ENCODE measurements at regions not wholly inside any gene's neighbourhood (a gene's known extent, or its start where the extent isn't known, plus 50 kb on each side); places are given as distances from the start of the nearest gene placed in this dataset.

GRCh38 chr5:102138243-102138653, 157.8 kb downstream of the SLCO4C1 start:
- Histone ChIP-seq H3K4me3 (ENCODE audit: low read length) (no peak overlapping the region), H3K27ac (ENCODE audit: low read length) (no peak overlapping the region), H3F3A (ENCODE audit: insufficient read depth, low read length) (no peaks in the 10 kb centered on the region), H3K27me3 (replicated peaks; ENCODE audit: insufficient read depth, low read length) (no peaks in the 10 kb centered on the region), H3K36me3 (replicated peaks; ENCODE audit: insufficient read depth, low read length) (no peaks in the 10 kb centered on the region), H3K9me3 (replicated peaks; ENCODE audit: insufficient read depth, low read length) (no peaks in the 10 kb centered on the region), H3K9me2 (replicated peaks; ENCODE audit: insufficient read depth, low read length) (no peaks in the 10 kb centered on the region), H3K4me1 (ENCODE audit: low read length) (no peaks in the 10 kb centered on the region), H3K79me2 (ENCODE audit: low read length) (no peaks in the 10 kb centered on the region), H3K9ac (ENCODE audit: low read length) (no peak overlapping the region), H4K20me1 (ENCODE audit: insufficient read depth, low read length) (no peaks in the 10 kb centered on the region), H2AFZ (ENCODE audit: low read length) (no peak overlapping the region), H3K4me2 (ENCODE audit: low read depth, low read length) (no peak overlapping the region)
- no peak for DNase-seq
- no peak for TF ChIP-seq CTCF (IDR thresholded peaks at IDR 0.05; ENCODE audit: low read length)

GRCh38 chr5:102130890-102131289, 165.2 kb downstream of the SLCO4C1 start:
- Histone ChIP-seq H3K9me3 (replicated peaks; ENCODE audit: insufficient read depth, low read length) (no peaks in the 10 kb centered on the region), H3K9me2 (replicated peaks; ENCODE audit: insufficient read depth, low read length) (no peaks in the 10 kb centered on the region), H2AFZ (ENCODE audit: low read length) (no peak overlapping the region), H3K27me3 (replicated peaks; ENCODE audit: insufficient read depth, low read length) (no peaks in the 10 kb centered on the region), H3K4me2 (ENCODE audit: low read depth, low read length) (no peak overlapping the region), H3K9ac (ENCODE audit: low read length) (no peak overlapping the region), H3K79me2 (ENCODE audit: low read length) (no peaks in the 10 kb centered on the region), H3K36me3 (replicated peaks; ENCODE audit: insufficient read depth, low read length) (no peaks in the 10 kb centered on the region), H4K20me1 (ENCODE audit: insufficient read depth, low read length) (no peaks in the 10 kb centered on the region), H3K27ac (ENCODE audit: low read length) (no peak overlapping the region), H3K4me3 (ENCODE audit: low read length) (no peak overlapping the region), H3F3A (ENCODE audit: insufficient read depth, low read length) (no peaks in the 10 kb centered on the region), H3K4me1 (ENCODE audit: low read length) (no peaks in the 10 kb centered on the region)
- DNase-seq = no peak
- no peak for TF ChIP-seq CTCF (IDR thresholded peaks at IDR 0.05; ENCODE audit: low read length)
- no peak for TF ChIP-seq EZH2 (optimal IDR thresholded peaks at IDR 0.05; ENCODE audit: low read depth, low read length)
- no peak for TF ChIP-seq EZH2phosphoT487 (IDR thresholded peaks at IDR 0.05; ENCODE audit: low read length)

- H3K9me3 ChIP-seq (replicated peaks; ENCODE audit: insufficient read depth, low read length) = no peaks in the 10 kb centered on the region
- no peak overlapping the region for H3K4me2 ChIP-seq (ENCODE audit: low read depth, low read length)
- H4K20me1 ChIP-seq (ENCODE audit: insufficient read depth, low read length) = no peaks in the 10 kb centered on the region
- H3F3A ChIP-seq (ENCODE audit: insufficient read depth, low read length) = no peaks in the 10 kb centered on the region
- H3K36me3 ChIP-seq (replicated peaks; ENCODE audit: insufficient read depth, low read length) = no peaks in the 10 kb centered on the region
- no peaks in the 10 kb centered on the region for H3K4me1 ChIP-seq (ENCODE audit: low read length)
- no peak overlapping the region for H3K27ac ChIP-seq (ENCODE audit: low read length)
- no peak overlapping the region for H3K9ac ChIP-seq (ENCODE audit: low read length)
- no peak overlapping the region for H2AFZ ChIP-seq (ENCODE audit: low read length)
- H3K79me2 ChIP-seq (ENCODE audit: low read length) = no peaks in the 10 kb centered on the region
- H3K27me3 ChIP-seq (replicated peaks; ENCODE audit: insufficient read depth, low read length) = no peaks in the 10 kb centered on the region
- TF ChIP-seq EZH2phosphoT487 (IDR thresholded peaks at IDR 0.05; ENCODE audit: low read length) = no peak
- TF ChIP-seq EZH2 (optimal IDR thresholded peaks at IDR 0.05; ENCODE audit: low read depth, low read length) = no peak
- no peak for TF ChIP-seq CTCF (IDR thresholded peaks at IDR 0.05; ENCODE audit: low read length)
- no peak overlapping the region for H3K4me3 ChIP-seq (ENCODE audit: low read length)
- DNase-seq = no peak
- H3K9me2 ChIP-seq (replicated peaks; ENCODE audit: insufficient read depth, low read length) = no peaks in the 10 kb centered on the region
Measured at GRCh38 chr5:102130386-102130785, 165.7 kb downstream of the SLCO4C1 start.
